Pancreas (tissue), 10 donors: ENCODE measurements at regions not wholly inside any gene's neighbourhood (a gene's known extent, or its start where the extent isn't known, plus 50 kb on each side); places are given as distances from the start of the nearest gene placed in this dataset.
"Not testable (repeated sequence)": the region's sequence is repeated elsewhere in the genome, so short reads cannot be mapped to it uniquely, and the experiment has no call there.

Experiments
- ATAC-seq, 4 donors: fragments of 200-7000 bp; cut with Tn5 transposase; one replicate each; pipeline versions ENCODE4 v1.8.0 to v1.9.1; 2020; ENCODE audit warnings: mild to moderate bottlenecking in 4 of 4, moderate library complexity in 4 of 4
- DNase-seq, 6 donors: peaks; one replicate each; pipeline ENCODE4 v3.0.0-alpha.2; 2020
- FAIRE-seq: peaks from 2 replicates; lab custom pipeline; 2012; peaks lifted over from hg19 to GRCh38; lab: Jason Lieb, UNC
- H3K27ac ChIP-seq, 4 donors: fragments of 200-600 bp; sonication (generic); 1 replicate in 3 of 4; 2 replicates in 1 of 4; pipeline versions ENCODE4 v1.5.0 to v1.8.0; 2020
- H3K27me3 ChIP-seq, 4 donors: fragments of 200-600 bp; one replicate each; pipeline ENCODE4 v1.8.0; 2021
- H3K36me3 ChIP-seq, 3 donors: fragments of 200-600 bp; sonication (generic) in 1 of 3; one replicate each; pipeline versions ENCODE4 v1.5.0 to v1.8.0; 2020 to 2021
- H3K4me1 ChIP-seq, 3 donors: fragments of 200-600 bp; one replicate each; pipeline ENCODE4 v1.8.0; 2021
- H3K4me3 ChIP-seq, 4 donors: fragments of 200-600 bp; sonication (generic) in 2 of 4; one replicate each; pipeline versions ENCODE4 v1.5.0 to v1.8.0; 2020 to 2021
- H3K9me3 ChIP-seq, 4 donors: fragments of 200-600 bp; one replicate each; pipeline ENCODE4 v1.8.0; 2021
- CTCF ChIP-seq, 4 donors: fragments of 200-600 bp; sonication (generic) in 3 of 4; IDR thresholded peaks; one replicate each; pipeline versions ENCODE4 v1.5.0 to v1.8.0; 2021; ENCODE audit warnings: antibody characterized with exemption in 4 of 4
- WGBS, 2 donors: extraction: QIAGEN DNeasy Blood & Tissue Kit; methylation state at CpG; one replicate each; pipeline ENCODE4 v1.1.7; 2013; 5-methylcytosine and 5-hydroxymethylcytosine counted together
- intact Hi-C, 3 donors: fragments of 100-400 bp; cut with DNase I; formaldehyde crosslinking; loops; one replicate each; pipeline versions ENCODE4 v1.11.1 to v1.14.2; 2022
- donor health status: healthy with polysubstance abuse.
- donor health status: DM: no; HTN: no; CAD: no; lungs with moderate emphysema.
- donor health status: DM: no; HTN: no; CAD: no.
- donor health status: control.
- donor health status: control.
- donor health status: Bipolar disorder and iron deficiency.
- donor health status: DM: yes; HTN: yes; CAD: no.
- donor health status: DM: no; HTN: no; CAD: no.
- donor health status: DM: no; HTN: no; CAD: no.
- donor health status: DM: yes; HTN: yes; CAD: no.

DNA sequence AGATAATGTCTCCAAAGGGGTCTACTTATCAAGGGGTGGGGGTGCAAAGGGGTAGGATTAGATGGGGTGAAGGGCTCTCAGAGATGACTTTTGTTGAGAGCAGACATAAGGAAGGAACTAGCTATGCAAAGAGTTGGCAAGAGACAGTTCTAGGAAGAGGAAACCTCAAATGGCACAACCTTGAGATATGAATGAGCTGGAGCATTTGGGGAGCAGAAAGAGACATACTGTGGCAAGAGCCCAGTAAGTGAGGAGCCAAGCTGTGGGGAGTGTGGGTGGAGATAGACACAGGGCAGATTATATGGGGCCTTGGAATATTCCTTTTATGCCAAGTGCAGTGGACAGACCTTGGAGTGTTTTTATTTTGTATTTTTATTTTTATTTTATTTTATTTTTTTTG lies 84.8 kb upstream of the BTG3 start:
- Histone ChIP-seq H3K36me3 (no peaks in the 10 kb centered on the region), H3K27ac (no peak overlapping the region), H3K9me3 (no peaks in the 10 kb centered on the region), H3K4me3 (no peak overlapping the region), H3K27me3 (no peaks in the 10 kb centered on the region), H3K4me1 (no peaks in the 10 kb centered on the region)
- ATAC-seq (no peak), DNase-seq (no peak), FAIRE-seq (no peak)
- no peak for TF ChIP-seq CTCF (IDR thresholded peaks at IDR 0.05)
- intact Hi-C loops, result no loop called here

GRCh38 chr21:17694416-17694815 lies 81.7 kb upstream of the BTG3 start:
- H3K9me3 ChIP-seq, FAIRE-seq, intact Hi-C loops: not testable (repeated sequence)

DNA sequence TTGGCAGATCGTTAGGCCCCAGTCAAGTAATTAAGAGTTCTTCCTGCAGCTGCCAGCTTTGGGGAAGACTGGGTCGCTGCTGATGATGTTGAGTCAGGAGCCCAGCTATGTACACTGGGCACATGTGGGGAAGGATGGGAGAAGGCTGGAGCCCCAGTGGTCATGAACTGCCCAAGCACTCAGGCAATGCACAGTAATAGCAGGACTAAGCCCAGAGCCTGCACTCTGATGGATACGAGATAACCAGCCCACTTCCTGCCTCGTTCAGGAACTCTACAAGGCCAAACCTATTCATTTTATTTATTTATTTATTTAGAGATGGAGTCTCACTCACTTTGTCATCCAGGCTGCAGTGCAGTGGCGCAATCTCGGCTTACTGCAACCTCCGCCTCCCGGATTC lies 81.1 kb upstream of the BTG3 start:
- no peaks in the 10 kb centered on the region for H3K27me3 ChIP-seq
- no peak overlapping the region for H3K4me3 ChIP-seq
- DNase-seq, result no peak
- no peaks in the 10 kb centered on the region for H3K36me3 ChIP-seq
- WGBS, 2 donors, result 73 to 81% methylated on average over 8 of the region's 8 CpGs
- no peak for ATAC-seq
- H3K4me1 ChIP-seq, result no peaks in the 10 kb centered on the region
- H3K9me3 ChIP-seq, result no peaks in the 10 kb centered on the region
- no peak for FAIRE-seq
- intact Hi-C loops, result no loop called here
- no peak overlapping the region for H3K27ac ChIP-seq
- TF ChIP-seq CTCF (IDR thresholded peaks at IDR 0.05), result no peak

More at GRCh38 chr21:17694416-17694815, 81.7 kb upstream of the BTG3 start:
- not testable (repeated sequence) for H3K27me3 ChIP-seq, H3K4me1 ChIP-seq, H3K36me3 ChIP-seq, H3K4me3 ChIP-seq, ATAC-seq, H3K27ac ChIP-seq, DNase-seq
- WGBS, 2 donors, result 65 to 77% methylated on average over 7 to 8 of the region's 9 CpGs

DNA sequence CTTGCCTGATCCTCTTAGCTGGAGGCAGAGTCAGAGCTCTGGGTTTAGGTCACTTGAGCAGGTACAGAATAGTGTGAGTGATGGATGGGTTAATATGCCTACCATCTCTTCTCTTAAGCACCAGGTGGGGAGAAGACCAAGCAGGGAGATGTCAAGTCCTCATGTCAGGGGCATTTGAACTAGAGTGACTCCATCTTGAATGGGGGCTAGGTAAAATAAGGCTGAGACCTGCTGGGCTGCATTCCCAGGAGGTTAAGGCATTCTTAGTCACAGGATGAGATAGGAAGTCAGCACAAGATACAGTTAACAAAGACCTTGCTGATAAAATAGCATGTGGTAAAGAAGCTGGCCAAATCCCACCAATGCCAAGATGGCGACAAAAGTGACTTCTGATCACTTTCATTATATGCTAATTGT lies 77.4 kb upstream of the BTG3 start:
- Histone ChIP-seq H3K9me3 (no peaks in the 10 kb centered on the region), H3K27ac (no peak overlapping the region), H3K27me3 (no peaks in the 10 kb centered on the region), H3K36me3 (no peaks in the 10 kb centered on the region), H3K4me1 (no peaks in the 10 kb centered on the region), H3K4me3 (no peak overlapping the region)
- DNase-seq (no peak), FAIRE-seq (no peak), ATAC-seq (peak in 1 of 4 donors; percentile 27)
- 43 to 74% methylated on average over 1 of the region's 1 CpG for WGBS, 2 donors
- TF ChIP-seq CTCF (IDR thresholded peaks at IDR 0.05), result no peak
- intact Hi-C loops, result no loop called here

DNA sequence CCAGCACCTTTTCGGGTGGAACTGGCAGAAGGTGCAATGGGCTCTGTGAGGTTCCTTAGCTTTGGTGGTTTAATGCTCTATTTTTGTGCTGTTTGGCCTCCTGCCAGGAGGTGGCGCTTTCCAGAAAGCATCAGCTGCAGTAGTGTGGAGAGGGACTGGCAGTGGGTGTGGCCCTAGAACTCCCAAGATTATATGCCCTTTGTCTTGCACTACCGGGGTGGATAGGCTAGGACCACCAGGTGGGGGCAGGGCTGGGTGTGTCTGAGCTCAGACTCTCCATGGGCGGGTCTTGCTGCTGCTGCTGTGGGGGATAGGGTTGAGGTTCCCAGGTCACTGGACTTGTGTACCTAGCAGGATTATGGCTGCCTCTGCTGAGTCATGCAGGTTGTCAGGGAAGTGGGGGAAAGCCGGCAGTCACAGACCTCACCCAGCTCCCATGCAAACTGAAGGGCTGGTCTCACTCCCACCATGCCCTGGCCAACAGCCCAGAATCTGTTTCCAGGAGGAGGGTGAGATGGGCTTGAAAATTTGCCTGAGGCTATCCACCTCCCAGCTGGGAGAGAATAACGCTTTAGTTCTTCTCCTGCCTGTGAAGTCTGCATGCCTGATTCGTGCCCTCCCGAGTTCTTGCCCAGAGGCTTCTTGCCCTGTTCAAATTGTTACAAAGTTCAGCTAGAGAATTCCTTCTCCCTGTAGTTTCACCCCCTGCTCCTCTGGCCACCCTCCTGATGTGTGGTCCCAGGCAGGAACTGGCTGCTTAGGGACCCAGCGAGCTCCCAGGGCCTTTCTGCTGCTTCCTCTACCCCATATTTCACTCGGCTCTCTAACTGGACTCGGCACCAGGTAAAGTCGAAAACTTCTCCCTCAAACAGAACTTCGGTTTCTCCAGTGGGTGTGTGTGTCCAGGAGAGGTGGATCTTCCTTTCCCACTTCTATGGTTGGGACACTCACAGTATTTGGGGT lies 76.5 kb upstream of the BTG3 start:
- Histone ChIP-seq H3K9me3 (no peaks in the 10 kb centered on the region), H3K36me3 (no peaks in the 10 kb centered on the region), H3K27ac (no peak overlapping the region), H3K4me3 (no peak overlapping the region), H3K27me3 (no peaks in the 10 kb centered on the region), H3K4me1 (no peaks in the 10 kb centered on the region)
- no peak for FAIRE-seq
- WGBS, 2 donors, result 47 to 61% methylated on average over 13 of the region's 13 CpGs
- intact Hi-C loops, result loop anchor here in 1 of 3 donors (10.0 kb wide), 1 partner anchor 236 kb away; no protein-coding TSS in a partner anchor
- TF ChIP-seq CTCF (IDR thresholded peaks at IDR 0.05), result no peak
- peak in 4 of 6 donors; percentile 13 to 27 (median 22) for DNase-seq
- ATAC-seq, result peak in 3 of 4 donors; percentile 49 to 75 (median 71)
